Hepatocyte (in vitro differentiated cells): ENCODE measurements at regions not wholly inside any gene's neighbourhood (a gene's known extent, or its start where the extent isn't known, plus 50 kb on each side); places are given as distances from the start of the nearest gene placed in this dataset.

Source experiments
- CTCF ChIP-seq: fragments of 200-600 bp; sonication (generic); IDR thresholded peaks from 2 replicates; pipeline ENCODE4 v1.5.1; 2016; ENCODE audit warnings: antibody characterized with exemption, mild to moderate bottlenecking; ENCODE audit not compliant: poor library complexity
- EZH2 ChIP-seq: fragments of 200-600 bp; sonication (generic); IDR thresholded peaks from 2 replicates; pipeline ENCODE4 v1.6.1; 2016; ENCODE audit warnings: antibody characterized with exemption, mild to moderate bottlenecking, borderline replicate concordance
- EZH2phosphoT487 ChIP-seq: fragments of 200-600 bp; sonication (generic); IDR thresholded peaks from one replicate; pipeline ENCODE4 v1.6.1; 2018; ENCODE audit warnings: antibody characterized with exemption, mild to moderate bottlenecking, low read depth, moderate library complexity; ENCODE audit not compliant: unreplicated experiment, severe bottlenecking

DNA sequence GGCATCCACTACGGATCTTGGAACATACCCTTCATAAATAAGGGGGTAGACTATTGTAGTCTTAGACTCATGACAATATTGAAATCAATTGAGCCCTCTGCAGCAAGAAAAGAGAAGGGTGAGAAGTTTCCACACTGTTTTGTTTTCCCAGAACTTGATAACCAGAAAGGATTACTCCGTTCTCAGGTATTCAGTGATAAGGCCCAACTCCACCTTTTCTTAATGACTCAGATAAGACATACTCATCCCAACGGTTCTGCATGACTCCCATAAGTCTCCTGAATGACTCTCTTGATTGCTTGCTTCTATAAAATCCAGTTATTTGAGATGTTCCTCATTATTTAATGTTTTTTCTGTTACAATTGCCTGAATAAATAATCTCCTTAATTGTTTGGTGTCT lies 111.7 kb downstream of the PABPC4L start:
- TF ChIP-seq CTCF (no peak), EZH2phosphoT487 (no peak), EZH2 (no peak)
